ENCODE measurements at regions not wholly inside any gene's neighbourhood (a gene's known extent, or its start where the extent isn't known, plus 50 kb on each side); places are given as distances from the start of the nearest gene placed in this dataset.

DNA sequence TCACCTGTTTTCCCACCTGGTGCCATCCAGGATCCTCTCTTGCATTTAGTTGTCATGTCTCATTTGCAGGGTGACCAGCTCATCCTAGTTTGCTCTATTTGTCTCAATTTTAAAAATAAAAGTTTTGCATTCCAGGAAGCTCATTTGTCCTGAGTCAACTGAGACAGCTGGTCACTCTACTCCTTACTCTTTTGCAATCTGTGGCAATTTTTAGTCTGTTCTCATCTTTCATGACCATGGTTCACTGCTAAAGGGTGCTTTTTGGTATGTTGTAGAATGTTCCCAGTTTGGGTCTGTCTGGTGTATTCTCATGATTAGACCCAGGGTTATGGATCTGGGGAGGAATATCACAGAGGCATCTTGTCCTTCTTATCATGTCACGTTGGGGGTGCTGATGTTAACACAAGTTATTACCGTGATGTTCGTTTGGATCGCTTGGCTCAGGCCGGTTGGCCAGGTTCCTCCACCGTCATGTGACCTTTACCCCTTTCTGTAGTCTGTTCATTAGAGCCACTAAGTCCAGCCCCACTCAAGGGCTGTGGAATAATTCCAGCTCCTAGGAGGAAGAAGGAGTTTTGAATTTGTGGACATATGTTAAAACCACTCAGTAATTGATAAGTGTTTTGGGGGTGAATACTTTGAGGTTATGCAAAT, 103.3 kb upstream of the IGFBP3 start:
- TF ChIP-seq, protein P1, sequence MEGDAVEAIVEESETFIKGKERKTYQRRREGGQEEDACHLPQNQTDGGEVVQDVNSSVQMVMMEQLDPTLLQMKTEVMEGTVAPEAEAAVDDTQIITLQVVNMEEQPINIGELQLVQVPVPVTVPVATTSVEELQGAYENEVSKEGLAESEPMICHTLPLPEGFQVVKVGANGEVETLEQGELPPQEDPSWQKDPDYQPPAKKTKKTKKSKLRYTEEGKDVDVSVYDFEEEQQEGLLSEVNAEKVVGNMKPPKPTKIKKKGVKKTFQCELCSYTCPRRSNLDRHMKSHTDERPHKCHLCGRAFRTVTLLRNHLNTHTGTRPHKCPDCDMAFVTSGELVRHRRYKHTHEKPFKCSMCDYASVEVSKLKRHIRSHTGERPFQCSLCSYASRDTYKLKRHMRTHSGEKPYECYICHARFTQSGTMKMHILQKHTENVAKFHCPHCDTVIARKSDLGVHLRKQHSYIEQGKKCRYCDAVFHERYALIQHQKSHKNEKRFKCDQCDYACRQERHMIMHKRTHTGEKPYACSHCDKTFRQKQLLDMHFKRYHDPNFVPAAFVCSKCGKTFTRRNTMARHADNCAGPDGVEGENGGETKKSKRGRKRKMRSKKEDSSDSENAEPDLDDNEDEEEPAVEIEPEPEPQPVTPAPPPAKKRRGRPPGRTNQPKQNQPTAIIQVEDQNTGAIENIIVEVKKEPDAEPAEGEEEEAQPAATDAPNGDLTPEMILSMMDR (IDR thresholded peaks at IDR 0.05), result no peak
- no peak for TF ChIP-seq POLR2A (IDR thresholded peaks at IDR 0.05)

Measured in thyroid gland (tissue), 4 donors.